ENCODE measurements at regions not wholly inside any gene's neighbourhood (a gene's known extent, or its start where the extent isn't known, plus 50 kb on each side); places are given as distances from the start of the nearest gene placed in this dataset.
A peak's percentile ranks its signal among the peaks of the same experiment; 100 is the strongest.

GRCh38 chr2:204225671-204226073, 289.1 kb downstream of the ICOS start:
- DNase-seq (ENCODE audit: low read depth) = no peak

GRCh38 chr2:204226305-204226880, 289.8 kb downstream of the ICOS start:
- no peak for DNase-seq (ENCODE audit: low read depth)

- no peak for DNase-seq (ENCODE audit: low read depth)
Observed at GRCh38 chr2:204228169-204228886, 291.8 kb downstream of the ICOS start.

- no peak for DNase-seq (ENCODE audit: low read depth)
Observed at GRCh38 chr2:204234248-204234647, 297.7 kb downstream of the ICOS start.

GRCh38 chr2:204234879-204235278, 298.3 kb downstream of the ICOS start:
- DNase-seq (ENCODE audit: low read depth) = peak; percentile 82

- DNase-seq (ENCODE audit: low read depth) = no peak
Observed at GRCh38 chr2:204237416-204237815, 300.9 kb downstream of the ICOS start.

- DNase-seq (ENCODE audit: low read depth) = no peak
Observed at GRCh38 chr2:204239411-204240165, 303.0 kb downstream of the ICOS start.

- no peak for DNase-seq (ENCODE audit: low read depth)
Observed at GRCh38 chr2:204240961-204241360, 304.3 kb upstream of the PARD3B start.

GRCh38 chr2:204249437-204249836, 295.8 kb upstream of the PARD3B start:
- DNase-seq (ENCODE audit: low read depth) = no peak

- no peak for DNase-seq (ENCODE audit: low read depth)
Observed at GRCh38 chr2:204250692-204251091, 294.6 kb upstream of the PARD3B start.

GRCh38 chr2:204251158-204251997, 293.9 kb upstream of the PARD3B start:
- no peak for DNase-seq (ENCODE audit: low read depth)

- DNase-seq (ENCODE audit: low read depth) = no peak
Observed at GRCh38 chr2:204251998-204252376, 293.3 kb upstream of the PARD3B start.

- no peak for DNase-seq (ENCODE audit: low read depth)
Observed at GRCh38 chr2:204255071-204255470, 290.2 kb upstream of the PARD3B start.

- no peak for DNase-seq (ENCODE audit: low read depth)
Observed at GRCh38 chr2:204255526-204255925, 289.7 kb upstream of the PARD3B start.

- DNase-seq (ENCODE audit: low read depth) = no peak
Observed at GRCh38 chr2:204257781-204258180, 287.5 kb upstream of the PARD3B start.

- DNase-seq (ENCODE audit: low read depth) = no peak
Observed at GRCh38 chr2:204258890-204259289, 286.4 kb upstream of the PARD3B start.

GRCh38 chr2:204260162-204260877, 285.0 kb upstream of the PARD3B start:
- peak; percentile 56 for DNase-seq (ENCODE audit: low read depth)

- no peak for DNase-seq (ENCODE audit: low read depth)
Observed at GRCh38 chr2:204260901-204261300, 284.4 kb upstream of the PARD3B start.

- DNase-seq (ENCODE audit: low read depth) = no peak
Observed at GRCh38 chr2:204261846-204262245, 283.4 kb upstream of the PARD3B start.

- DNase-seq (ENCODE audit: low read depth) = no peak
Observed at GRCh38 chr2:204264085-204264553, 281.2 kb upstream of the PARD3B start.

GRCh38 chr2:204264621-204265140, 280.6 kb upstream of the PARD3B start:
- DNase-seq (ENCODE audit: low read depth) = no peak
